Mesendoderm (in vitro differentiated cells): ENCODE measurements at regions not wholly inside any gene's neighbourhood (a gene's known extent, or its start where the extent isn't known, plus 50 kb on each side); places are given as distances from the start of the nearest gene placed in this dataset.
A peak's percentile ranks its signal among the peaks of the same experiment; 100 is the strongest.

ENCODE experiments used
- DNase-seq: peaks from one replicate; pipeline ENCODE4 v3.0.0; 2013
- H2AK5ac ChIP-seq: 2 replicates; pipeline ENCODE4 v1.6.1; 2013; ENCODE audit warnings: low read length, inconsistent platforms
- H2BK120ac ChIP-seq: 2 replicates; pipeline ENCODE4 v1.6.1; 2013; ENCODE audit warnings: low read depth, mild to moderate bottlenecking, low read length, moderate library complexity, mixed read lengths
- H2BK15ac ChIP-seq: replicated peaks from 2 replicates; pipeline ENCODE4 v1.6.1; 2013; ENCODE audit warnings: low read depth, mild to moderate bottlenecking, moderate library complexity
- H2BK5ac ChIP-seq: 2 replicates; pipeline ENCODE4 v1.6.1; 2013; ENCODE audit warnings: low read length, inconsistent platforms
- H3K18ac ChIP-seq: 2 replicates; pipeline ENCODE4 v1.6.1; 2013; ENCODE audit warnings: mild to moderate bottlenecking, low read length, mixed read lengths
- H3K23ac ChIP-seq: one replicate; pipeline ENCODE4 v1.6.1; 2013; ENCODE audit warnings: low read length
- H3K27ac ChIP-seq: 2 replicates; pipeline ENCODE4 v1.5.1; 2013; ENCODE audit warnings: low read depth, mild to moderate bottlenecking, inconsistent platforms, low read length, moderate library complexity
- H3K27me3 ChIP-seq: 2 replicates; pipeline ENCODE4 v1.6.1; 2013; ENCODE audit warnings: low read length, control low read depth, mild to moderate bottlenecking, inconsistent platforms; ENCODE audit not compliant: insufficient read depth, poor library complexity
- H3K36me3 ChIP-seq: 2 replicates; pipeline ENCODE4 v1.6.1; 2013; ENCODE audit warnings: low read length, inconsistent platforms; ENCODE audit not compliant: control insufficient read depth, insufficient read depth
- H3K4ac ChIP-seq: one replicate; pipeline ENCODE4 v1.6.1; 2013; ENCODE audit warnings: low read depth, mild to moderate bottlenecking, low read length, moderate library complexity
- H3K4me1 ChIP-seq: 2 replicates; pipeline ENCODE4 v1.6.1; 2013; ENCODE audit warnings: low read depth, low read length, inconsistent platforms; ENCODE audit not compliant: control insufficient read depth
- H3K4me2 ChIP-seq: 2 replicates; pipeline ENCODE4 v1.6.1; 2013; ENCODE audit warnings: low read length
- H3K4me3 ChIP-seq: 2 replicates; pipeline ENCODE4 v1.5.1; 2013; ENCODE audit warnings: mild to moderate bottlenecking, low read length
- H3K56ac ChIP-seq: one replicate; pipeline ENCODE4 v1.6.1; 2013; ENCODE audit warnings: low read length
- H3K79me1 ChIP-seq: 2 replicates; pipeline ENCODE4 v1.6.1; 2013; ENCODE audit warnings: low read length, inconsistent platforms
- H3K79me2 ChIP-seq: 2 replicates; pipeline ENCODE4 v1.6.1; 2013; ENCODE audit warnings: mild to moderate bottlenecking, low read length; ENCODE audit not compliant: control insufficient read depth, insufficient read depth
- H3K9ac ChIP-seq: 2 replicates; pipeline ENCODE4 v1.6.1; 2013; ENCODE audit warnings: low read length, inconsistent platforms
- H4K5ac ChIP-seq: one replicate; pipeline ENCODE4 v1.6.1; 2013; ENCODE audit warnings: low read length
- H4K8ac ChIP-seq: one replicate; pipeline ENCODE4 v1.6.1; 2013; ENCODE audit warnings: low read depth, mild to moderate bottlenecking, control low read depth, low read length, moderate library complexity
- WGBS: extraction: QIAGEN DNeasy Blood & Tissue Kit; methylation state at CpG from one replicate; pipeline ENCODE4 v1.1.7; 2013; ENCODE audit warnings: low lambda C conversion rate, missing lambda C conversion rate; ENCODE audit not compliant: insufficient coverage; ENCODE audit errors: extremely low coverage; 5-methylcytosine and 5-hydroxymethylcytosine counted together

DNA sequence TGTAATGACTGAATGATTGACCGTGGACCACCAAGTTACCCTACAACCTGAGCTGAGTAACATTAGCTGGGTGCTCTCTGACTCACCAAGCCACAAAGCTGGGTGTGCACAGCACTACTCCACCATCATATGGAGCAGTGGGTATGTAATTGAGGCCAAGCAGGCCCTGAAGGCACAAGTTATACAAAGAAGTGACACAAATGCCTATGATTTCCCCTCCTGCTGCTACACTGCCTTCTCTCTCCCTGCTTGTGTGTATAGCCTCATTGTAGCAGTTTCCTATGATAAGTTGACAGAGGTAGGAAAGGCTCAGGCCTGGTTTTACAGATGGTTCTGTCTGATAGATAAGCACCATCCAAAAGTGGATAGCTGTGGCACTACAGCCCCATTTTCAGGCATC, 1327.2 kb upstream of the DDX18 start:
- WGBS, result no CpG with 5 or more reads among the region's 1 CpG

GRCh38 chr2:116489292-116489691, 1325.2 kb upstream of the DDX18 start:
- Histone ChIP-seq H3K4me1 (no peaks in the 10 kb centered on the region), H3K18ac (no peak overlapping the region), H3K4me3 (no peak overlapping the region), H2AK5ac (no peak overlapping the region), H3K79me1 (no peaks in the 10 kb centered on the region), H4K5ac (no peak overlapping the region), H3K4ac (no peak overlapping the region), H3K4me2 (no peak overlapping the region), H2BK120ac (no peak overlapping the region), H3K27me3 (no peaks in the 10 kb centered on the region), H3K79me2 (no peaks in the 10 kb centered on the region), H4K8ac (no peak overlapping the region), H3K27ac (no peak overlapping the region), H2BK5ac (no peak overlapping the region), H2BK15ac (no peak overlapping the region), H3K36me3 (no peaks in the 10 kb centered on the region), H3K9ac (no peak overlapping the region), H3K56ac (no peak overlapping the region), H3K23ac (no peak overlapping the region)
- no peak for DNase-seq
- WGBS, result no CpG with 5 or more reads among the region's 6 CpGs

More for the DNA sequence above, 1327.2 kb upstream of the DDX18 start:
- Histone ChIP-seq H3K4me3 (no peak overlapping the region), H3K79me1 (no peaks in the 10 kb centered on the region), H4K8ac (no peak overlapping the region), H2AK5ac (no peak overlapping the region), H2BK15ac (no peak overlapping the region), H3K36me3 (no peaks in the 10 kb centered on the region), H3K9ac (no peak overlapping the region), H2BK5ac (no peak overlapping the region), H3K23ac (no peak overlapping the region), H3K18ac (no peak overlapping the region), H3K79me2 (no peaks in the 10 kb centered on the region), H3K56ac (no peak overlapping the region), H3K4me1 (no peaks in the 10 kb centered on the region), H4K5ac (no peak overlapping the region), H3K27me3 (no peaks in the 10 kb centered on the region), H3K27ac (no peak overlapping the region), H3K4me2 (no peak overlapping the region), H3K4ac (no peak overlapping the region), H2BK120ac (no peak overlapping the region)
- no peak for DNase-seq

GRCh38 chr2:116489944-116490343, 1324.5 kb upstream of the DDX18 start:
- H3K4ac ChIP-seq, result no peak overlapping the region
- H4K8ac ChIP-seq, result no peak overlapping the region
- H2BK15ac ChIP-seq, result no peak overlapping the region
- no peak overlapping the region for H2BK5ac ChIP-seq
- H3K18ac ChIP-seq, result no peak overlapping the region
- no peak overlapping the region for H3K4me2 ChIP-seq
- H3K79me2 ChIP-seq, result no peaks in the 10 kb centered on the region
- no peak for DNase-seq
- H3K4me1 ChIP-seq, result no peaks in the 10 kb centered on the region
- H3K27me3 ChIP-seq, result no peaks in the 10 kb centered on the region
- H3K36me3 ChIP-seq, result no peaks in the 10 kb centered on the region
- H3K9ac ChIP-seq, result no peak overlapping the region
- no peaks in the 10 kb centered on the region for H3K79me1 ChIP-seq
- no CpG with 5 or more reads among the region's 1 CpG for WGBS
- no peak overlapping the region for H2AK5ac ChIP-seq
- H2BK120ac ChIP-seq, result no peak overlapping the region
- H3K4me3 ChIP-seq, result no peak overlapping the region
- H3K56ac ChIP-seq, result no peak overlapping the region
- H3K27ac ChIP-seq, result no peak overlapping the region
- no peak overlapping the region for H4K5ac ChIP-seq
- no peak overlapping the region for H3K23ac ChIP-seq

GRCh38 chr2:116490511-116491145, 1323.9 kb upstream of the DDX18 start:
- no peak overlapping the region for H3K9ac ChIP-seq
- H3K4me2 ChIP-seq, result no peak overlapping the region
- no peaks in the 10 kb centered on the region for H3K4me1 ChIP-seq
- no peaks in the 10 kb centered on the region for H3K79me2 ChIP-seq
- H3K27me3 ChIP-seq, result no peaks in the 10 kb centered on the region
- no peak overlapping the region for H3K18ac ChIP-seq
- DNase-seq, result no peak
- H3K23ac ChIP-seq, result no peak overlapping the region
- H2BK15ac ChIP-seq, result no peak overlapping the region
- no peak overlapping the region for H4K8ac ChIP-seq
- H3K79me1 ChIP-seq, result no peaks in the 10 kb centered on the region
- no peak overlapping the region for H2BK120ac ChIP-seq
- H2AK5ac ChIP-seq, result no peak overlapping the region
- no peak overlapping the region for H4K5ac ChIP-seq
- WGBS, result no CpG with 5 or more reads among the region's 9 CpGs
- H3K56ac ChIP-seq, result no peak overlapping the region
- H3K27ac ChIP-seq, result no peak overlapping the region
- H3K4ac ChIP-seq, result no peak overlapping the region
- no peak overlapping the region for H3K4me3 ChIP-seq
- no peak overlapping the region for H2BK5ac ChIP-seq
- no peaks in the 10 kb centered on the region for H3K36me3 ChIP-seq

GRCh38 chr2:116491292-116491691, 1323.2 kb upstream of the DDX18 start:
- Histone ChIP-seq H3K23ac (no peak overlapping the region), H3K9ac (no peak overlapping the region), H2BK120ac (no peak overlapping the region), H3K4me1 (no peaks in the 10 kb centered on the region), H2AK5ac (no peak overlapping the region), H4K8ac (no peak overlapping the region), H2BK15ac (no peak overlapping the region), H3K56ac (no peak overlapping the region), H3K4ac (no peak overlapping the region), H2BK5ac (no peak overlapping the region), H3K79me2 (no peaks in the 10 kb centered on the region), H3K27me3 (no peaks in the 10 kb centered on the region), H3K79me1 (no peaks in the 10 kb centered on the region), H3K18ac (no peak overlapping the region), H4K5ac (no peak overlapping the region), H3K27ac (no peak overlapping the region), H3K4me3 (no peak overlapping the region), H3K4me2 (no peak overlapping the region), H3K36me3 (no peaks in the 10 kb centered on the region)
- DNase-seq, result no peak
- WGBS, result no CpG with 5 or more reads among the region's 11 CpGs

DNA sequence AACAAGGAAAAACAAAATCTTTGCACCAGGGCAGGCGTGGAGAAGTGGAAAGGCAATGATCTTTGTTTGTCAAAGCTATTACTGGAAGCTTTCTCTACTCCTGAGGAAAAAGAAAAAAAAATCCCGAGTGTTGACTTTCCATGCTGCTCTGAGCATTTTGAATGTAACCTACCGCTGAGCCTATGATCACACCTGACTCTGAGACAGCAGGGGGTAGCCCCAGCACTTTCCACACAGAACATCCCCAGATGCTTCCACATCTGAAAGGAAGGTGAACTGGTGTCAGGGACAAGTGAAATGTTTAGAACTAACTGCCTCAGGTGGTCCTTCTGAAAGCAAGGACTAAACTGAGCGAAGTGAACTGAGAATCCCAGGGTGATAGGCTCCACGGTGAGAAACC, 1315.1 kb upstream of the DDX18 start:
- no CpG with 5 or more reads among the region's 5 CpGs for WGBS
- H3K9ac ChIP-seq, result no peak overlapping the region
- DNase-seq, result peak; percentile 47
- H4K8ac ChIP-seq, result no peak overlapping the region
- H2BK15ac ChIP-seq, result no peak overlapping the region
- H3K79me1 ChIP-seq, result no peaks in the 10 kb centered on the region
- H3K4me1 ChIP-seq, result no peaks in the 10 kb centered on the region
- no peak overlapping the region for H3K18ac ChIP-seq
- no peak overlapping the region for H2BK5ac ChIP-seq
- H3K56ac ChIP-seq, result no peak overlapping the region
- H2BK120ac ChIP-seq, result no peak overlapping the region
- no peak overlapping the region for H3K23ac ChIP-seq
- H3K36me3 ChIP-seq, result no peaks in the 10 kb centered on the region
- H3K27ac ChIP-seq, result no peak overlapping the region
- no peak overlapping the region for H3K4me2 ChIP-seq
- H3K4me3 ChIP-seq, result no peak overlapping the region
- H4K5ac ChIP-seq, result no peak overlapping the region
- no peak overlapping the region for H3K4ac ChIP-seq
- H3K79me2 ChIP-seq, result no peaks in the 10 kb centered on the region
- H2AK5ac ChIP-seq, result no peak overlapping the region
- no peaks in the 10 kb centered on the region for H3K27me3 ChIP-seq
